Right atrium auricular region (tissue), 2 donors: ENCODE measurements at regions not wholly inside any gene's neighbourhood (a gene's known extent, or its start where the extent isn't known, plus 50 kb on each side); places are given as distances from the start of the nearest gene placed in this dataset.

Experiments used
- DNase-seq: peaks from one replicate; pipeline ENCODE4 v3.0.0-alpha.2; 2019; ENCODE audit warnings: low spot score
- H3K27ac ChIP-seq, 2 donors: fragments of 200-600 bp; sonication (generic); 1 replicate in 1 of 2; 2 replicates in 1 of 2; pipeline ENCODE4 v1.5.1; 2016 to 2019
- H3K27me3 ChIP-seq, 2 donors: fragments of 200-600 bp; sonication (generic); one replicate each; pipeline versions ENCODE4 v1.5.1 to v1.6.0; 2017 to 2019
- H3K36me3 ChIP-seq: fragments of 200-600 bp; sonication (generic); one replicate; pipeline ENCODE4 v1.5.1; 2016
- H3K4me1 ChIP-seq, 2 donors: fragments of 200-600 bp; sonication (generic); one replicate each; pipeline versions ENCODE4 v1.5.1 to v1.6.0; 2017 to 2019
- H3K4me3 ChIP-seq, 2 donors: fragments of 200-600 bp; sonication (generic); 1 replicate in 1 of 2; 2 replicates in 1 of 2; pipeline ENCODE4 v1.5.1; 2017 to 2019; ENCODE audit warnings: mild to moderate bottlenecking in 1 of 2, moderate library complexity in 1 of 2
- H3K9me3 ChIP-seq, 2 donors: fragments of 200-600 bp; sonication (generic); one replicate each; pipeline ENCODE4 v1.5.1; 2019
- CTCF ChIP-seq, 2 donors: fragments of 200-600 bp; sonication (generic); IDR thresholded peaks; one replicate each; pipeline ENCODE4 v1.5.1; 2019; ENCODE audit warnings: antibody characterized with exemption in 2 of 2

- no peaks in the 10 kb centered on the region for H3K36me3 ChIP-seq
- no peak for DNase-seq
- no peak overlapping the region for H3K27ac ChIP-seq
- TF ChIP-seq CTCF (IDR thresholded peaks at IDR 0.05), result no peak
- H3K27me3 ChIP-seq, result no peaks in the 10 kb centered on the region
- no peaks in the 10 kb centered on the region for H3K4me1 ChIP-seq
- no peak overlapping the region for H3K4me3 ChIP-seq
- H3K9me3 ChIP-seq, result no peaks in the 10 kb centered on the region
These were observed 60.8 kb upstream of the FAM3C start for GRCh38 chr7:121456785-121457359.

GRCh38 chr7:121456015-121456414, 59.9 kb upstream of the FAM3C start:
- H3K27ac ChIP-seq, result no peak overlapping the region
- no peaks in the 10 kb centered on the region for H3K4me1 ChIP-seq
- H3K36me3 ChIP-seq, result no peaks in the 10 kb centered on the region
- H3K9me3 ChIP-seq, result no peaks in the 10 kb centered on the region
- no peaks in the 10 kb centered on the region for H3K27me3 ChIP-seq
- H3K4me3 ChIP-seq, result no peak overlapping the region
- TF ChIP-seq CTCF (IDR thresholded peaks at IDR 0.05), result no peak
- DNase-seq, result no peak

GRCh38 chr7:121452389-121452788, 56.3 kb upstream of the FAM3C start:
- no peak overlapping the region for H3K27ac ChIP-seq
- no peaks in the 10 kb centered on the region for H3K27me3 ChIP-seq
- H3K36me3 ChIP-seq, result no peaks in the 10 kb centered on the region
- no peak for DNase-seq
- no peaks in the 10 kb centered on the region for H3K9me3 ChIP-seq
- TF ChIP-seq CTCF (IDR thresholded peaks at IDR 0.05), result no peak
- no peaks in the 10 kb centered on the region for H3K4me1 ChIP-seq
- H3K4me3 ChIP-seq, result no peak overlapping the region

GRCh38 chr7:121451367-121452094, 55.4 kb upstream of the FAM3C start:
- no peak for TF ChIP-seq CTCF (IDR thresholded peaks at IDR 0.05)
- H3K4me1 ChIP-seq, result no peaks in the 10 kb centered on the region
- no peak for DNase-seq
- no peak overlapping the region for H3K27ac ChIP-seq
- H3K4me3 ChIP-seq, result no peak overlapping the region
- H3K36me3 ChIP-seq, result no peaks in the 10 kb centered on the region
- no peaks in the 10 kb centered on the region for H3K27me3 ChIP-seq
- no peaks in the 10 kb centered on the region for H3K9me3 ChIP-seq

GRCh38 chr7:121450631-121451198, 54.6 kb upstream of the FAM3C start:
- no peaks in the 10 kb centered on the region for H3K9me3 ChIP-seq
- no peak for TF ChIP-seq CTCF (IDR thresholded peaks at IDR 0.05)
- H3K4me3 ChIP-seq, result no peak overlapping the region
- H3K27me3 ChIP-seq, result no peaks in the 10 kb centered on the region
- H3K36me3 ChIP-seq, result no peaks in the 10 kb centered on the region
- H3K4me1 ChIP-seq, result no peaks in the 10 kb centered on the region
- DNase-seq, result no peak
- H3K27ac ChIP-seq, result no peak overlapping the region
